ENCODE measurements at regions not wholly inside any gene's neighbourhood (a gene's known extent, or its start where the extent isn't known, plus 50 kb on each side); places are given as distances from the start of the nearest gene placed in this dataset.

DNA sequence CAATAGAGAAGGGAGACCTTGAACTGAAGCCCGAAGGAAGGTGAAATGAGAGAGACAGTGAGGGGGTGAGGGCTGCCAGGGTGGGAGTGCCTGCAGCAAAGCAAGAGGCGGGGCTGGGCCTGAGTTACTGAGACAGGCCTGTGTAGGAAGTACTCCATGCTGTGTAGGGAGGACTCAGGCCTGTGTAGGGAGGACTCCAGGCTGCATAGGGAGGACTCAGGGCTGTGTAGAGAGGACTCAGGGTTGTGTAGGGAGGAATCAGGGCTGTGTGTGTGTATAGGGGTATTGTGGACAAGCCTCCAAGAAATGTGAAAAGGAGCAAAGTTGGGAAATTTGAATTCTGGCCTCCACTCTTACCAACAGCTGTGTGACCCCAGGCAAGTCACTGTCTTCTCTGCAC is 133.8 kb upstream of the CACNA1E start:
- TF ChIP-seq, protein P1, sequence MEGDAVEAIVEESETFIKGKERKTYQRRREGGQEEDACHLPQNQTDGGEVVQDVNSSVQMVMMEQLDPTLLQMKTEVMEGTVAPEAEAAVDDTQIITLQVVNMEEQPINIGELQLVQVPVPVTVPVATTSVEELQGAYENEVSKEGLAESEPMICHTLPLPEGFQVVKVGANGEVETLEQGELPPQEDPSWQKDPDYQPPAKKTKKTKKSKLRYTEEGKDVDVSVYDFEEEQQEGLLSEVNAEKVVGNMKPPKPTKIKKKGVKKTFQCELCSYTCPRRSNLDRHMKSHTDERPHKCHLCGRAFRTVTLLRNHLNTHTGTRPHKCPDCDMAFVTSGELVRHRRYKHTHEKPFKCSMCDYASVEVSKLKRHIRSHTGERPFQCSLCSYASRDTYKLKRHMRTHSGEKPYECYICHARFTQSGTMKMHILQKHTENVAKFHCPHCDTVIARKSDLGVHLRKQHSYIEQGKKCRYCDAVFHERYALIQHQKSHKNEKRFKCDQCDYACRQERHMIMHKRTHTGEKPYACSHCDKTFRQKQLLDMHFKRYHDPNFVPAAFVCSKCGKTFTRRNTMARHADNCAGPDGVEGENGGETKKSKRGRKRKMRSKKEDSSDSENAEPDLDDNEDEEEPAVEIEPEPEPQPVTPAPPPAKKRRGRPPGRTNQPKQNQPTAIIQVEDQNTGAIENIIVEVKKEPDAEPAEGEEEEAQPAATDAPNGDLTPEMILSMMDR (IDR thresholded peaks at IDR 0.05) = no peak
- TF ChIP-seq POLR2A (IDR thresholded peaks at IDR 0.05) = no peak

Measured in thyroid gland (tissue), 4 donors.